ENCODE measurements at regions not wholly inside any gene's neighbourhood (a gene's known extent, or its start where the extent isn't known, plus 50 kb on each side); places are given as distances from the start of the nearest gene placed in this dataset.
"Not testable (repeated sequence)": the region's sequence is repeated elsewhere in the genome, so short reads cannot be mapped to it uniquely, and the experiment has no call there.

GRCh38 chr17:30586818-30587595 is 109.8 kb downstream of the GOSR1 start:
- DNase-seq (ENCODE audit: low read depth): no peak

- DNase-seq (ENCODE audit: low read depth): no peak
Observed at GRCh38 chr17:30584810-30585209, 107.6 kb downstream of the GOSR1 start.

GRCh38 chr17:30580916-30581315 is 103.7 kb downstream of the GOSR1 start:
- no peak for DNase-seq (ENCODE audit: low read depth)

- no peak for DNase-seq (ENCODE audit: low read depth)
Observed at GRCh38 chr17:30579610-30580315, 102.6 kb downstream of the GOSR1 start.

GRCh38 chr17:30578015-30578717 is 101.0 kb downstream of the GOSR1 start:
- not testable (repeated sequence) for DNase-seq (ENCODE audit: low read depth)
